GM12878 (cell line): ENCODE measurements at regions not wholly inside any gene's neighbourhood (a gene's known extent, or its start where the extent isn't known, plus 50 kb on each side); places are given as distances from the start of the nearest gene placed in this dataset.

ENCODE experiments used
- ATAC-seq: fragments of 200-7000 bp; cut with Tn5 transposase; 3 replicates; pipeline ENCODE4 v1.9.1; 2020; ENCODE audit warnings: mild to moderate bottlenecking, moderate library complexity
- BruUV-seq: library from RNA; stranded (reverse); fragments of 400-500 nt; replicated peaks from 2 replicates; lab custom pipeline; 2021; lab: Mats Ljungman, UMichigan
- CTCF ChIA-PET: fragments of 300-600 bp; sonication (Branson Sonifier 250); formaldehyde crosslinking; extraction: SDS; loops from one replicate; lab custom pipeline; 2021; ENCODE audit warnings: inconsistent platforms; lab: Yijun Ruan, JAX
- POLR2A ChIA-PET: fragments of 350-600 bp; formaldehyde crosslinking; extraction: SDS; loops from one replicate; lab custom pipeline; 2021; ENCODE audit warnings: inconsistent platforms; lab: Charles Lee
- RAD21 ChIA-PET: fragments of 300-600 bp; sonication (Branson Sonifier 250); formaldehyde crosslinking; loops from one replicate; lab custom pipeline; 2023; ENCODE audit warnings: antibody characterized with exemption; ENCODE audit not compliant: unreplicated experiment; lab: Charles Lee
- SMC1A ChIA-PET: fragments of 300-600 bp; sonication (Branson Sonifier 250); formaldehyde crosslinking; loops from one replicate; lab custom pipeline; 2023; ENCODE audit not compliant: unreplicated experiment, uncharacterized antibody; lab: Charles Lee
- DNase-seq: peaks from one replicate; pipeline ENCODE4 v3.0.0-alpha.2; 2011; ENCODE audit warnings: low read depth, low spot score
- FAIRE-seq: peaks from 3 replicates; lab custom pipeline; 2011; peaks lifted over from hg19 to GRCh38; lab: Jason Lieb, UNC
- H2AFZ ChIP-seq: 2 replicates; pipeline ENCODE4 v1.6.0; 2011; ENCODE audit warnings: low read depth, low read length, control low read depth; ENCODE audit not compliant: control insufficient read depth
- H3K27ac ChIP-seq: 2 replicates; pipeline ENCODE4 v1.5.1; 2011; ENCODE audit warnings: control low read depth; ENCODE audit not compliant: control insufficient read depth, insufficient read depth
- H3K27me3 ChIP-seq, 2 experiments: replicated peaks in 1 of 2; 2 replicates each; pipeline versions ENCODE4 v1.6.0 to v1.6.1; 2011; ENCODE audit warnings: low read length in 1 of 2; ENCODE audit not compliant: control insufficient read depth in 2 of 2, insufficient read depth in 2 of 2
- H3K36me3 ChIP-seq, 2 experiments: 2 replicates each; pipeline ENCODE4 v1.5.1; 2011; ENCODE audit warnings: low read length in 1 of 2; ENCODE audit not compliant: control insufficient read depth in 2 of 2, insufficient read depth in 2 of 2
- H3K4me1 ChIP-seq: 2 replicates; pipeline ENCODE4 v1.6.1; 2011; ENCODE audit warnings: mild to moderate bottlenecking, low read length, moderate library complexity, mixed read lengths; ENCODE audit not compliant: control insufficient read depth, insufficient read depth
- H3K4me2 ChIP-seq: 2 replicates; pipeline ENCODE4 v1.6.0; 2011; ENCODE audit warnings: control low read depth; ENCODE audit not compliant: control insufficient read depth, insufficient read depth
- H3K4me3 ChIP-seq: fragments of 200-600 bp; sonication (generic); 2 replicates; pipeline ENCODE4 v1.5.1; 2016
- H3K79me2 ChIP-seq: 2 replicates; pipeline ENCODE4 v1.6.0; 2011; ENCODE audit warnings: low read length; ENCODE audit not compliant: control insufficient read depth, insufficient read depth
- H3K9ac ChIP-seq: 2 replicates; pipeline ENCODE4 v1.8.0; 2011; ENCODE audit warnings: low read length, control low read depth, mixed read lengths; ENCODE audit not compliant: control insufficient read depth, insufficient read depth
- H3K9me3 ChIP-seq: replicated peaks from 3 replicates; pipeline ENCODE4 v1.5.1; 2011; ENCODE audit warnings: mild to moderate bottlenecking, low read length; ENCODE audit not compliant: control insufficient read depth, insufficient read depth
- H4K20me1 ChIP-seq: 2 replicates; pipeline ENCODE4 v1.6.0; 2011; ENCODE audit not compliant: control insufficient read depth, insufficient read depth
- CHD1 ChIP-seq: IDR thresholded peaks from 2 replicates; pipeline ENCODE4 v1.6.1; 2012; ENCODE audit warnings: low read depth, low read length, improper control_type of control experiment
- ESRRA ChIP-seq: IDR thresholded peaks from 2 replicates; pipeline ENCODE4 v1.6.1; 2012; ENCODE audit warnings: mild to moderate bottlenecking, low read length, improper control_type of control experiment
- MAX ChIP-seq: IDR thresholded peaks from 2 replicates; pipeline ENCODE4 v1.6.1; 2012; ENCODE audit warnings: low read depth, low read length, improper control_type of control experiment
- MXI1 ChIP-seq: fragments of 150-350 bp; IDR thresholded peaks from 2 replicates; pipeline ENCODE4 v1.6.1; 2011; ENCODE audit warnings: low read depth, mild to moderate bottlenecking, inconsistent platforms, low read length, improper control_type of control experiment
- PKNOX1 ChIP-seq: fragments of 450-650 bp; IDR thresholded peaks from 2 replicates; pipeline ENCODE4 v1.6.1; 2016; ENCODE audit warnings: mild to moderate bottlenecking
- SMC3 ChIP-seq: IDR thresholded peaks from 2 replicates; pipeline ENCODE4 v1.6.1; 2011; ENCODE audit warnings: low read length, improper control_type of control experiment, borderline replicate concordance
- SRF ChIP-seq, 2 experiments: IDR thresholded peaks; 2 replicates each; pipeline ENCODE4 v1.6.1; 2011; ENCODE audit warnings: low read depth in 2 of 2, low read length in 2 of 2, mild to moderate bottlenecking in 1 of 2, moderate library complexity in 1 of 2
- TAF1 ChIP-seq: IDR thresholded peaks from 2 replicates; pipeline ENCODE4 v1.6.1; 2011; ENCODE audit warnings: mild to moderate bottlenecking, low read depth, low read length, borderline replicate concordance
- YBX1 ChIP-seq: fragments of 450-650 bp; IDR thresholded peaks from 2 replicates; pipeline ENCODE4 v1.6.1; 2016; ENCODE audit warnings: antibody characterized with exemption
- WGBS: methylation state at CpG from one replicate; pipeline ENCODE4 v1.1.6; 2016; ENCODE audit warnings: low lambda C conversion rate; ENCODE audit not compliant: insufficient replicate concordance, insufficient coverage; ENCODE audit errors: missing lambda C conversion rate; 5-methylcytosine and 5-hydroxymethylcytosine counted together
- in situ Hi-C: fragments of 300-500 bp; cut with MboI; formaldehyde crosslinking; loops from 9 replicates; pipeline ENCODE4 v1.14.3; 2018; ENCODE audit warnings: mixed read lengths
- intact Hi-C: fragments of 100-400 bp; cut with micrococcal nuclease; formaldehyde crosslinking; loops from one replicate; pipeline ENCODE4 v1.14.2; 2022; ENCODE audit not compliant: unreplicated experiment
- TF ChIP-seq, protein P1 (sequence below): IDR thresholded peaks from 2 replicates; pipeline ENCODE4 v1.6.1; 2011; ENCODE audit warnings: borderline replicate concordance, low read depth, mild to moderate bottlenecking, moderate library complexity, mixed read lengths, low read length; ENCODE audit not compliant: insufficient read depth; ENCODE audit errors: extremely low read length
- TF ChIP-seq, protein P2 (sequence below): fragments of 450-650 bp; IDR thresholded peaks from 2 replicates; pipeline ENCODE4 v1.6.1; 2017; ENCODE audit warnings: antibody characterized with exemption, mild to moderate bottlenecking, moderate library complexity
- TF ChIP-seq, protein P3 (sequence below): IDR thresholded peaks from 2 replicates; pipeline ENCODE4 v1.6.1; 2012; ENCODE audit warnings: low read depth, low read length, improper control_type of control experiment

- Histone ChIP-seq H3K4me2 (no peak overlapping the region), H2AFZ (no peak overlapping the region), H3K4me1 (no peaks in the 10 kb centered on the region), H3K27me3 (no peaks in the 10 kb centered on the region), H3K27ac (no peak overlapping the region), H3K4me3 (no peak overlapping the region), H3K36me3 (no peaks in the 10 kb centered on the region), H3K9me3 (no peaks in the 10 kb centered on the region), H3K9ac (no peak overlapping the region), H3K79me2 (no peaks in the 10 kb centered on the region), H4K20me1 (no peaks in the 10 kb centered on the region)
- BruUV-seq, result no TSS peak
- ChIA-PET RAD21 (no interaction called here), POLR2A (interaction anchor here (0.6 kb wide), 1 partner anchor 159 kb away, joined by 3 read pairs; no protein-coding TSS in a partner anchor), CTCF (interaction anchor here (1.2 to 1.4 kb wide), 2 partner anchors 10 to 151 kb away, joined by 3 to 4 read pairs; no protein-coding TSS in a partner anchor), SMC1A (no interaction called here)
- no peak for TF ChIP-seq YBX1
- TF ChIP-seq, protein P1, sequence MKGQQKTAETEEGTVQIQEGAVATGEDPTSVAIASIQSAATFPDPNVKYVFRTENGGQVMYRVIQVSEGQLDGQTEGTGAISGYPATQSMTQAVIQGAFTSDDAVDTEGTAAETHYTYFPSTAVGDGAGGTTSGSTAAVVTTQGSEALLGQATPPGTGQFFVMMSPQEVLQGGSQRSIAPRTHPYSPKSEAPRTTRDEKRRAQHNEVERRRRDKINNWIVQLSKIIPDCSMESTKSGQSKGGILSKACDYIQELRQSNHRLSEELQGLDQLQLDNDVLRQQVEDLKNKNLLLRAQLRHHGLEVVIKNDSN, result peak; percentile 8
- in situ Hi-C loops (no loop called here), intact Hi-C loops (no loop called here)
- ATAC-seq (no peak), FAIRE-seq (no peak), DNase-seq (no peak)
- 17% methylated on average over 3 of the region's 3 CpGs for WGBS
These were observed 168.5 kb upstream of the OBI1 start for GRCh38 chr13:78827471-78827870.

DNA sequence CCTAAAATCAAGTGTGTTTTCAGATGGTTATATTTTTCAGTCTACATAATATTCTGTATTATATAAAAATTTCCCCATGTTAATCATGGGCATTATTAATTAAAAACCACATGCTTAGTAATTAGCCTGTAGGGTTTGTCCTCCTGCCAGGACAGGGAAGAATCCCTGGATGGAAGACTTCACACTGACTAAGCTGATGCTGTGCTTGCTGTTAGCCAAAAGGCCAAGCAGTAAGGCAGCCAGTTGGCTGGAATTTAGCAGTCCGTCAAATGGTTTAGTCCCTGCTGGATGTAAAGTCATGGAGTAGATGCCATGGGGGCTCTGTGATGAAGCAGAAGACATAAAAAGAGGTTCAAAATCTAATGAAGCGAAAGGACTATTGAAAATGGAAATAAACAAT, 168.0 kb upstream of the OBI1 start:
- no TSS peak for BruUV-seq
- DNase-seq (no peak), FAIRE-seq (no peak), ATAC-seq (no peak)
- no peak overlapping the region for H3K9ac ChIP-seq
- ChIA-PET POLR2A (no interaction called here), RAD21 (no interaction called here), CTCF (no interaction called here), SMC1A (no interaction called here)
- no peaks in the 10 kb centered on the region for H4K20me1 ChIP-seq
- H3K4me2 ChIP-seq, result no peak overlapping the region
- no peak overlapping the region for H2AFZ ChIP-seq
- no peaks in the 10 kb centered on the region for H3K4me1 ChIP-seq
- H3K79me2 ChIP-seq, result no peaks in the 10 kb centered on the region
- 47% methylated on average over 2 of the region's 2 CpGs for WGBS
- H3K27ac ChIP-seq, result no peak overlapping the region
- no peaks in the 10 kb centered on the region for H3K36me3 ChIP-seq
- intact Hi-C loops, result no loop called here
- no peak overlapping the region for H3K4me3 ChIP-seq
- H3K9me3 ChIP-seq, result no peaks in the 10 kb centered on the region
- in situ Hi-C loops, result no loop called here
- no peaks in the 10 kb centered on the region for H3K27me3 ChIP-seq
- TF ChIP-seq TAF1, result no peak
- TF ChIP-seq SRF (IDR thresholded peaks at IDR 0.05; ENCODE audit: low read depth in 2 of 2, low read length in 2 of 2), result no peak
- TF ChIP-seq, protein P2, sequence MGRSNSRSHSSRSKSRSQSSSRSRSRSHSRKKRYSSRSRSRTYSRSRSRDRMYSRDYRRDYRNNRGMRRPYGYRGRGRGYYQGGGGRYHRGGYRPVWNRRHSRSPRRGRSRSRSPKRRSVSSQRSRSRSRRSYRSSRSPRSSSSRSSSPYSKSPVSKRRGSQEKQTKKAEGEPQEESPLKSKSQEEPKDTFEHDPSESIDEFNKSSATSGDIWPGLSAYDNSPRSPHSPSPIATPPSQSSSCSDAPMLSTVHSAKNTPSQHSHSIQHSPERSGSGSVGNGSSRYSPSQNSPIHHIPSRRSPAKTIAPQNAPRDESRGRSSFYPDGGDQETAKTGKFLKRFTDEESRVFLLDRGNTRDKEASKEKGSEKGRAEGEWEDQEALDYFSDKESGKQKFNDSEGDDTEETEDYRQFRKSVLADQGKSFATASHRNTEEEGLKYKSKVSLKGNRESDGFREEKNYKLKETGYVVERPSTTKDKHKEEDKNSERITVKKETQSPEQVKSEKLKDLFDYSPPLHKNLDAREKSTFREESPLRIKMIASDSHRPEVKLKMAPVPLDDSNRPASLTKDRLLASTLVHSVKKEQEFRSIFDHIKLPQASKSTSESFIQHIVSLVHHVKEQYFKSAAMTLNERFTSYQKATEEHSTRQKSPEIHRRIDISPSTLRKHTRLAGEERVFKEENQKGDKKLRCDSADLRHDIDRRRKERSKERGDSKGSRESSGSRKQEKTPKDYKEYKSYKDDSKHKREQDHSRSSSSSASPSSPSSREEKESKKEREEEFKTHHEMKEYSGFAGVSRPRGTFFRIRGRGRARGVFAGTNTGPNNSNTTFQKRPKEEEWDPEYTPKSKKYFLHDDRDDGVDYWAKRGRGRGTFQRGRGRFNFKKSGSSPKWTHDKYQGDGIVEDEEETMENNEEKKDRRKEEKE, result no peak
- TF ChIP-seq, protein P3, sequence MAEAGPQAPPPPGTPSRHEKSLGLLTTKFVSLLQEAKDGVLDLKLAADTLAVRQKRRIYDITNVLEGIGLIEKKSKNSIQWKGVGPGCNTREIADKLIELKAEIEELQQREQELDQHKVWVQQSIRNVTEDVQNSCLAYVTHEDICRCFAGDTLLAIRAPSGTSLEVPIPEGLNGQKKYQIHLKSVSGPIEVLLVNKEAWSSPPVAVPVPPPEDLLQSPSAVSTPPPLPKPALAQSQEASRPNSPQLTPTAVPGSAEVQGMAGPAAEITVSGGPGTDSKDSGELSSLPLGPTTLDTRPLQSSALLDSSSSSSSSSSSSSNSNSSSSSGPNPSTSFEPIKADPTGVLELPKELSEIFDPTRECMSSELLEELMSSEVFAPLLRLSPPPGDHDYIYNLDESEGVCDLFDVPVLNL, result no peak
- no peak for TF ChIP-seq MXI1
- TF ChIP-seq PKNOX1, result no peak
- TF ChIP-seq CHD1, result no peak
- TF ChIP-seq ESRRA, result no peak
- TF ChIP-seq SMC3, result no peak
- TF ChIP-seq MAX, result no peak
